GM19438 (cell line): ENCODE measurements at regions not wholly inside any gene's neighbourhood (a gene's known extent, or its start where the extent isn't known, plus 50 kb on each side); places are given as distances from the start of the nearest gene placed in this dataset.
"Not testable (repeated sequence)": the region's sequence is repeated elsewhere in the genome, so short reads cannot be mapped to it uniquely, and the experiment has no call there.

Experiments
- ATAC-seq: cut with Tn5 transposase; IDR thresholded peaks from one replicate; pipeline ENCODE4 v1.9.1; 2021; ENCODE audit warnings: low read depth; ENCODE audit not compliant: unreplicated experiment

GRCh38 chr18:22560797-22561196 is 143.1 kb upstream of the CTAGE1 start:
- no peak for ATAC-seq

- peak; percentile 62 for ATAC-seq
Measured at GRCh38 chr18:22563164-22563583, 145.5 kb upstream of the CTAGE1 start.

GRCh38 chr18:22564036-22564435 is 146.3 kb upstream of the CTAGE1 start:
- ATAC-seq: no peak

- no peak for ATAC-seq
Measured at GRCh38 chr18:22566703-22567420, 149.1 kb upstream of the CTAGE1 start.

- no peak for ATAC-seq
Measured at GRCh38 chr18:22567794-22568193, 150.1 kb upstream of the CTAGE1 start.

- no peak for ATAC-seq
Measured at GRCh38 chr18:22570492-22570891, 152.8 kb upstream of the CTAGE1 start.

- ATAC-seq: no peak
Measured at GRCh38 chr18:22572341-22572740, 154.6 kb upstream of the CTAGE1 start.

GRCh38 chr18:22579271-22579670 is 161.6 kb upstream of the CTAGE1 start:
- ATAC-seq: no peak

GRCh38 chr18:22585333-22585732 is 167.6 kb upstream of the CTAGE1 start:
- ATAC-seq: no peak

- ATAC-seq: no peak
Measured at GRCh38 chr18:22585821-22586220, 168.1 kb upstream of the CTAGE1 start.

- no peak for ATAC-seq
Measured at GRCh38 chr18:22591222-22591621, 173.5 kb upstream of the CTAGE1 start.

GRCh38 chr18:22594155-22594690 is 176.5 kb upstream of the CTAGE1 start:
- ATAC-seq: no peak

- ATAC-seq: no peak
Measured at GRCh38 chr18:22601481-22601880, 183.8 kb upstream of the CTAGE1 start.

- ATAC-seq: not testable (repeated sequence)
Measured at GRCh38 chr18:22602456-22602855, 184.7 kb upstream of the CTAGE1 start.

GRCh38 chr18:22603902-22604301 is 186.2 kb upstream of the CTAGE1 start:
- ATAC-seq: no peak

GRCh38 chr18:22604390-22604985 is 186.8 kb upstream of the CTAGE1 start:
- ATAC-seq: no peak

GRCh38 chr18:22604986-22605421 is 187.3 kb upstream of the CTAGE1 start:
- no peak for ATAC-seq

- no peak for ATAC-seq
Measured at GRCh38 chr18:22605736-22606135, 188.0 kb upstream of the CTAGE1 start.

- no peak for ATAC-seq
Measured at GRCh38 chr18:22606563-22607283, 189.0 kb upstream of the CTAGE1 start.

- no peak for ATAC-seq
Measured at GRCh38 chr18:22607284-22607635, 189.5 kb upstream of the CTAGE1 start.

- no peak for ATAC-seq
Measured at GRCh38 chr18:22608847-22609246, 191.1 kb upstream of the CTAGE1 start.
